ENCODE measurements at regions not wholly inside any gene's neighbourhood (a gene's known extent, or its start where the extent isn't known, plus 50 kb on each side); places are given as distances from the start of the nearest gene placed in this dataset.

DNA sequence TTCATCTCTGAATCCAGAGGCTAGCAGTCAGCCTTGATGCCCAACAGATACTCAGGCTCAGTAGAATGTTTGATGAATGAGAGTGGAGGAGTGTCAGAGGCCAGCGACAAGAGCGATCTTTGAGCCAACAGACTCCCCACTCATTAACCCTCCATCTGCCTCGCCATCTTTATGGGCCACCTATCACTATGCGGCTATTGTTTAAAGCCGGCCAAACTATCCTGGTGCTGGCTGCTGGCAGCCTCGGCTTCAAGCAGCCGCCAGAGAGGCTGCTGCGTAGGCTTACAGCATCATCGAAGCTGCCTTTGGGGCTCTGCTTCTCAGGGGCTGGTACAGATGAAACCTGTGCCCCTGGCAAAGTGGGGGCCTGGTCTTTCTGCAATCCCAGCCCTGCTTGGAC is 525.6 kb downstream of the INSC start:
- no peaks in the 10 kb centered on the region for H3K4me1 ChIP-seq (ENCODE audit: control insufficient read depth, insufficient read depth, low read length)
- intact Hi-C loops (cut with micrococcal nuclease): no loop called here
- no peak for DNase-seq
- 85% methylated on average over 9 of the region's 9 CpGs for WGBS (ENCODE audit: insufficient coverage)
- H3K27me3 Mint-ChIP-seq (ENCODE audit: low read depth in 2 of 2): peaks cover 3 to 20% of the 10 kb centered on the region in 2 donors
- ATAC-seq: no peak
- no peak overlapping the region for H3K4me3 Mint-ChIP-seq
- no peaks in the 10 kb centered on the region for H3K27me3 ChIP-seq (ENCODE audit: control insufficient read depth, insufficient read depth, low read length)
- TF ChIP-seq CTCF (IDR thresholded peaks at IDR 0.05): no peak
- H3K27ac Mint-ChIP-seq: no peak overlapping the region
- no peaks in the 10 kb centered on the region for H3K4me1 Mint-ChIP-seq
- no peaks in the 10 kb centered on the region for H3K36me3 ChIP-seq (ENCODE audit: control insufficient read depth, insufficient read depth, low read length)
- no peak overlapping the region for H3K4me3 ChIP-seq (ENCODE audit: low read length)
- H3K27ac ChIP-seq (ENCODE audit: low read length): no peak overlapping the region
- H3K9me3 ChIP-seq (ENCODE audit: control insufficient read depth, insufficient read depth, low read length): no peaks in the 10 kb centered on the region
- peaks cover 3% of the 10 kb centered on the region in 2 donors for H3K9me3 Mint-ChIP-seq
- H3K36me3 Mint-ChIP-seq: no peaks in the 10 kb centered on the region

DNA sequence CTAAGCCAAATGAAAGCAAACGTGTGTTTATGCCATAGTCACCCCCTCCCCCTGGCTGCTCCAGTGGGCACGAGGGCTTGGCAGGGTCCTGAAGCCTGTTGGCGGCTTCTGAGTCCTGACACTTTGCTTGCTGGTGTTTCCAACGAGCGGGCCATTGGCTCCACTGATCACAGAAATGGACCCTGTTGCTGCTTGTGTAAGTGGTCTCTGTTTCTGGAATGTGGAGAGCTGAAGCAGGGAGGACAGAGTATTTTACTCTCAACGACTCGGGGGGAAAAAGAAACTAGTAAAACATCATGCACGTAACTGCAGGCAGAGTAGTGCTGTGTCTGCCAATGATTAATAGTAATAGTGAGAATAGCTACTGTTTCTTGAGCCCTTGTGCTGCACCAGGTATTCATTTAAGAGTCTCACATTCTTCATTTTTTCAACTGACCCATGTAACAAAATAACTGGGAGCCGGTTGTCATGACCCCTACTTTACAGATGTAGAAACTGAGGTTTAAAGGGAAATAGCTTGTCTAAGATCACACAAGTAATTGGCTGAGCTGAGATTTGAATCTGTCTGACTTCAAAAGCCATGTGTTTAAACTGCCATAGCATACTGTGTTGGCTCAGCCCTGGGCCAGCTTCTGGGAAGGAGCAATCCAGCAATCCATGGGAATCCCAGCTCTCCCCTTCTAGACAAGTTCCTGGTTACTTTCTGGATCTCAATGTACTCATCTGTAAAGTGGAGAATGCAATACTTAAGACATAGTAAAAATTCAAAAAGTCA is 526.7 kb downstream of the INSC start:
- H3K27me3 ChIP-seq (ENCODE audit: control insufficient read depth, insufficient read depth, low read length): no peaks in the 10 kb centered on the region
- Mint-ChIP-seq H3K4me1 (no peaks in the 10 kb centered on the region), H3K27me3 (ENCODE audit: low read depth in 2 of 2) (peaks cover 3 to 14% of the 10 kb centered on the region in 2 donors), H3K27ac (no peak overlapping the region), H3K9me3 (no peaks in the 10 kb centered on the region), H3K36me3 (no peaks in the 10 kb centered on the region), H3K4me3 (no peak overlapping the region)
- 82% methylated on average over 9 of the region's 9 CpGs for WGBS (ENCODE audit: insufficient coverage)
- no peaks in the 10 kb centered on the region for H3K4me1 ChIP-seq (ENCODE audit: control insufficient read depth, insufficient read depth, low read length)
- DNase-seq: no peak
- no peak overlapping the region for H3K27ac ChIP-seq (ENCODE audit: low read length)
- ATAC-seq: no peak
- intact Hi-C loops (cut with micrococcal nuclease): no loop called here
- H3K9me3 ChIP-seq (ENCODE audit: control insufficient read depth, insufficient read depth, low read length): no peaks in the 10 kb centered on the region
- H3K36me3 ChIP-seq (ENCODE audit: control insufficient read depth, insufficient read depth, low read length): no peaks in the 10 kb centered on the region
- no peak overlapping the region for H3K4me3 ChIP-seq (ENCODE audit: low read length)
- TF ChIP-seq CTCF (IDR thresholded peaks at IDR 0.05): no peak

- Mint-ChIP-seq H3K27ac (no peak overlapping the region), H3K4me1 (no peaks in the 10 kb centered on the region), H3K36me3 (no peaks in the 10 kb centered on the region), H3K9me3 (no peaks in the 10 kb centered on the region), H3K27me3 (ENCODE audit: low read depth in 2 of 2) (peaks cover 3 to 14% of the 10 kb centered on the region in 2 donors), H3K4me3 (no peak overlapping the region)
- Histone ChIP-seq H3K4me3 (ENCODE audit: low read length) (no peak overlapping the region), H3K4me1 (ENCODE audit: control insufficient read depth, insufficient read depth, low read length) (peaks cover 2% of the 10 kb centered on the region), H3K27ac (ENCODE audit: low read length) (no peak overlapping the region), H3K36me3 (ENCODE audit: control insufficient read depth, insufficient read depth, low read length) (no peaks in the 10 kb centered on the region), H3K27me3 (ENCODE audit: control insufficient read depth, insufficient read depth, low read length) (no peaks in the 10 kb centered on the region), H3K9me3 (ENCODE audit: control insufficient read depth, insufficient read depth, low read length) (no peaks in the 10 kb centered on the region)
- DNase-seq (no peak), ATAC-seq (no peak)
- WGBS (ENCODE audit: insufficient coverage): 89% methylated on average over 1 of the region's 1 CpG
- intact Hi-C loops (cut with micrococcal nuclease): loop anchor here (5.0 kb wide), 1 partner anchor 962 kb away; no protein-coding TSS in a partner anchor
- TF ChIP-seq CTCF (IDR thresholded peaks at IDR 0.05): no peak
Measured at GRCh38 chr11:15645201-15645600, 530.5 kb downstream of the INSC start.

Measured in natural killer cell (primary cell).